ENCODE measurements at regions not wholly inside any gene's neighbourhood (a gene's known extent, or its start where the extent isn't known, plus 50 kb on each side); places are given as distances from the start of the nearest gene placed in this dataset.
A peak's percentile ranks its signal among the peaks of the same experiment; 100 is the strongest.

DNA sequence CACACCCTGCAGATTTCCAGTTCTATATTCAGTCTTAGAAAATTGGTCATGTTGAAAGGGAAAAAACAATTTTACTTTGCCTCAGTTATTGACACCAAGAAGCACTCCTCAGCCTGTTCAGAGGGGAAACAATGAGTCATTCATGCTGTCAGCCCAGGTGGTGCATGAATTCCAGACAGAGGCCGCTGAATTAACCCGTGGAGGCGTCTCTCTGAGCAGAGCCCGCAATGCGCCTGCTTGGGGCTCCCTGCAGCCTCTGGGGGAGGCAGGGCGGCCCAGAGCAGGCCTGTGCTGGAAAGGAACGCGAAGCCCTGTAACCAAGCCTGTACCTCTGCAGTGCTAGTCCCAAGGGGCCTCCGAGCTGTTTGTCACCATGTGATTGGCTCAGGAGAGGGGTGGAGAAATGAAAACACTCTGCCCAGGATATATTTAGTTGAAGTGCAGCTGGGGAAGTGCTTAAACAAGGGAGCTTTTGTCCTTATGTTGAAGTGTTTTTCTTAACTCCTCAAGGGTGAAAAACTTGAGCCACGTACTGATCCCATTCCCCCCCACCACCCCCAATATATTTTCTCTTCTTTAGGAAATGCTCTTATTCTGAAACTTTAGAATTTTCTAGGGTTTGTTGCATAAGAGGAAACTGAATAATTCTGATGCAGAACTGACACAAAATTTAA lies 68.3 kb upstream of the CHD2 start (continued):
- TF ChIP-seq SMAD5 (IDR thresholded peaks at IDR 0.05; ENCODE audit: low read depth) (no peak; the same call in 1 of the 2 replicates), CHD1 (IDR thresholded peaks at IDR 0.05; ENCODE audit: low read depth, low read length) (peak; percentile 85; the same call in 1 of the 2 replicates), EED (IDR thresholded peaks at IDR 0.05; ENCODE audit: low read depth) (peak; percentile 92), SRF (IDR thresholded peaks at IDR 0.05; ENCODE audit: low read depth in 2 of 2, low read length in 2 of 2) (peak in 1 of 2 experiments; percentile 35; a peak in 1 of 4 replicates), ZSCAN29 (IDR thresholded peaks at IDR 0.05) (no peak), CHD2 (IDR thresholded peaks at IDR 0.05; ENCODE audit: borderline replicate concordance, low read depth, low read length) (peak; percentile 81), HDAC6 (IDR thresholded peaks at IDR 0.05; ENCODE audit: unreplicated experiment) (no peak), SIN3A (IDR thresholded peaks at IDR 0.05; ENCODE audit: low read depth, low read length) (peak; percentile 61; the same call in 1 of the 2 replicates), FOS (IDR thresholded peaks at IDR 0.05; ENCODE audit: borderline replicate concordance, extremely low read depth, insufficient read length) (no peak), FOXK2 (IDR thresholded peaks at IDR 0.05) (no peak; the same call in 1 of the 2 replicates)
- TF ChIP-seq, protein P1, sequence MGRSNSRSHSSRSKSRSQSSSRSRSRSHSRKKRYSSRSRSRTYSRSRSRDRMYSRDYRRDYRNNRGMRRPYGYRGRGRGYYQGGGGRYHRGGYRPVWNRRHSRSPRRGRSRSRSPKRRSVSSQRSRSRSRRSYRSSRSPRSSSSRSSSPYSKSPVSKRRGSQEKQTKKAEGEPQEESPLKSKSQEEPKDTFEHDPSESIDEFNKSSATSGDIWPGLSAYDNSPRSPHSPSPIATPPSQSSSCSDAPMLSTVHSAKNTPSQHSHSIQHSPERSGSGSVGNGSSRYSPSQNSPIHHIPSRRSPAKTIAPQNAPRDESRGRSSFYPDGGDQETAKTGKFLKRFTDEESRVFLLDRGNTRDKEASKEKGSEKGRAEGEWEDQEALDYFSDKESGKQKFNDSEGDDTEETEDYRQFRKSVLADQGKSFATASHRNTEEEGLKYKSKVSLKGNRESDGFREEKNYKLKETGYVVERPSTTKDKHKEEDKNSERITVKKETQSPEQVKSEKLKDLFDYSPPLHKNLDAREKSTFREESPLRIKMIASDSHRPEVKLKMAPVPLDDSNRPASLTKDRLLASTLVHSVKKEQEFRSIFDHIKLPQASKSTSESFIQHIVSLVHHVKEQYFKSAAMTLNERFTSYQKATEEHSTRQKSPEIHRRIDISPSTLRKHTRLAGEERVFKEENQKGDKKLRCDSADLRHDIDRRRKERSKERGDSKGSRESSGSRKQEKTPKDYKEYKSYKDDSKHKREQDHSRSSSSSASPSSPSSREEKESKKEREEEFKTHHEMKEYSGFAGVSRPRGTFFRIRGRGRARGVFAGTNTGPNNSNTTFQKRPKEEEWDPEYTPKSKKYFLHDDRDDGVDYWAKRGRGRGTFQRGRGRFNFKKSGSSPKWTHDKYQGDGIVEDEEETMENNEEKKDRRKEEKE (IDR thresholded peaks at IDR 0.05) = no peak
- TF ChIP-seq, protein P2, sequence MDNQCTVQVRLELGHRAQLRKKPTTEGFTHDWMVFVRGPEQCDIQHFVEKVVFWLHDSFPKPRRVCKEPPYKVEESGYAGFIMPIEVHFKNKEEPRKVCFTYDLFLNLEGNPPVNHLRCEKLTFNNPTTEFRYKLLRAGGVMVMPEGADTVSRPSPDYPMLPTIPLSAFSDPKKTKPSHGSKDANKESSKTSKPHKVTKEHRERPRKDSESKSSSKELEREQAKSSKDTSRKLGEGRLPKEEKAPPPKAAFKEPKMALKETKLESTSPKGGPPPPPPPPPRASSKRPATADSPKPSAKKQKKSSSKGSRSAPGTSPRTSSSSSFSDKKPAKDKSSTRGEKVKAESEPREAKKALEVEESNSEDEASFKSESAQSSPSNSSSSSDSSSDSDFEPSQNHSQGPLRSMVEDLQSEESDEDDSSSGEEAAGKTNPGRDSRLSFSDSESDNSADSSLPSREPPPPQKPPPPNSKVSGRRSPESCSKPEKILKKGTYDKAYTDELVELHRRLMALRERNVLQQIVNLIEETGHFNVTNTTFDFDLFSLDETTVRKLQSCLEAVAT (IDR thresholded peaks at IDR 0.05) = 0 out of 2 replicates have a peak, but pooled peaks have one; percentile 46
- TF ChIP-seq, protein P3, sequence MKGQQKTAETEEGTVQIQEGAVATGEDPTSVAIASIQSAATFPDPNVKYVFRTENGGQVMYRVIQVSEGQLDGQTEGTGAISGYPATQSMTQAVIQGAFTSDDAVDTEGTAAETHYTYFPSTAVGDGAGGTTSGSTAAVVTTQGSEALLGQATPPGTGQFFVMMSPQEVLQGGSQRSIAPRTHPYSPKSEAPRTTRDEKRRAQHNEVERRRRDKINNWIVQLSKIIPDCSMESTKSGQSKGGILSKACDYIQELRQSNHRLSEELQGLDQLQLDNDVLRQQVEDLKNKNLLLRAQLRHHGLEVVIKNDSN (IDR thresholded peaks at IDR 0.05; ENCODE audit: borderline replicate concordance, extremely low read length, insufficient read depth, low read depth, low read length) = no peak
- TF ChIP-seq, protein P4, sequence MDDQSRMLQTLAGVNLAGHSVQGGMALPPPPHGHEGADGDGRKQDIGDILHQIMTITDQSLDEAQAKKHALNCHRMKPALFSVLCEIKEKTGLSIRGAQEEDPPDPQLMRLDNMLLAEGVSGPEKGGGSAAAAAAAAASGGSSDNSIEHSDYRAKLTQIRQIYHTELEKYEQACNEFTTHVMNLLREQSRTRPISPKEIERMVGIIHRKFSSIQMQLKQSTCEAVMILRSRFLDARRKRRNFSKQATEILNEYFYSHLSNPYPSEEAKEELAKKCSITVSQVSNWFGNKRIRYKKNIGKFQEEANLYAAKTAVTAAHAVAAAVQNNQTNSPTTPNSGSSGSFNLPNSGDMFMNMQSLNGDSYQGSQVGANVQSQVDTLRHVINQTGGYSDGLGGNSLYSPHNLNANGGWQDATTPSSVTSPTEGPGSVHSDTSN (IDR thresholded peaks at IDR 0.05; ENCODE audit: insufficient replicate concordance, low read depth, low read length) = no peak
- TF ChIP-seq, protein P5, sequence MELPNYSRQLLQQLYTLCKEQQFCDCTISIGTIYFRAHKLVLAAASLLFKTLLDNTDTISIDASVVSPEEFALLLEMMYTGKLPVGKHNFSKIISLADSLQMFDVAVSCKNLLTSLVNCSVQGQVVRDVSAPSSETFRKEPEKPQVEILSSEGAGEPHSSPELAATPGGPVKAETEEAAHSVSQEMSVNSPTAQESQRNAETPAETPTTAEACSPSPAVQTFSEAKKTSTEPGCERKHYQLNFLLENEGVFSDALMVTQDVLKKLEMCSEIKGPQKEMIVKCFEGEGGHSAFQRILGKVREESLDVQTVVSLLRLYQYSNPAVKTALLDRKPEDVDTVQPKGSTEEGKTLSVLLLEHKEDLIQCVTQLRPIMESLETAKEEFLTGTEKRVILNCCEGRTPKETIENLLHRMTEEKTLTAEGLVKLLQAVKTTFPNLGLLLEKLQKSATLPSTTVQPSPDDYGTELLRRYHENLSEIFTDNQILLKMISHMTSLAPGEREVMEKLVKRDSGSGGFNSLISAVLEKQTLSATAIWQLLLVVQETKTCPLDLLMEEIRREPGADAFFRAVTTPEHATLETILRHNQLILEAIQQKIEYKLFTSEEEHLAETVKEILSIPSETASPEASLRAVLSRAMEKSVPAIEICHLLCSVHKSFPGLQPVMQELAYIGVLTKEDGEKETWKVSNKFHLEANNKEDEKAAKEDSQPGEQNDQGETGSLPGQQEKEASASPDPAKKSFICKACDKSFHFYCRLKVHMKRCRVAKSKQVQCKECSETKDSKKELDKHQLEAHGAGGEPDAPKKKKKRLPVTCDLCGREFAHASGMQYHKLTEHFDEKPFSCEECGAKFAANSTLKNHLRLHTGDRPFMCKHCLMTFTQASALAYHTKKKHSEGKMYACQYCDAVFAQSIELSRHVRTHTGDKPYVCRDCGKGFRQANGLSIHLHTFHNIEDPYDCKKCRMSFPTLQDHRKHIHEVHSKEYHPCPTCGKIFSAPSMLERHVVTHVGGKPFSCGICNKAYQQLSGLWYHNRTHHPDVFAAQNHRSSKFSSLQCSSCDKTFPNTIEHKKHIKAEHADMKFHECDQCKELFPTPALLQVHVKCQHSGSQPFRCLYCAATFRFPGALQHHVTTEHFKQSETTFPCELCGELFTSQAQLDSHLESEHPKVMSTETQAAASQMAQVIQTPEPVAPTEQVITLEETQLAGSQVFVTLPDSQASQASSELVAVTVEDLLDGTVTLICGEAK (IDR thresholded peaks at IDR 0.05; ENCODE audit: borderline replicate concordance) = no peak
- TF ChIP-seq, protein P6, sequence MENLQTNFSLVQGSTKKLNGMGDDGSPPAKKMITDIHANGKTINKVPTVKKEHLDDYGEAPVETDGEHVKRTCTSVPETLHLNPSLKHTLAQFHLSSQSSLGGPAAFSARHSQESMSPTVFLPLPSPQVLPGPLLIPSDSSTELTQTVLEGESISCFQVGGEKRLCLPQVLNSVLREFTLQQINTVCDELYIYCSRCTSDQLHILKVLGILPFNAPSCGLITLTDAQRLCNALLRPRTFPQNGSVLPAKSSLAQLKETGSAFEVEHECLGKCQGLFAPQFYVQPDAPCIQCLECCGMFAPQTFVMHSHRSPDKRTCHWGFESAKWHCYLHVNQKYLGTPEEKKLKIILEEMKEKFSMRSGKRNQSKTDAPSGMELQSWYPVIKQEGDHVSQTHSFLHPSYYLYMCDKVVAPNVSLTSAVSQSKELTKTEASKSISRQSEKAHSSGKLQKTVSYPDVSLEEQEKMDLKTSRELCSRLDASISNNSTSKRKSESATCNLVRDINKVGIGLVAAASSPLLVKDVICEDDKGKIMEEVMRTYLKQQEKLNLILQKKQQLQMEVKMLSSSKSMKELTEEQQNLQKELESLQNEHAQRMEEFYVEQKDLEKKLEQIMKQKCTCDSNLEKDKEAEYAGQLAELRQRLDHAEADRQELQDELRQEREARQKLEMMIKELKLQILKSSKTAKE (IDR thresholded peaks at IDR 0.05; ENCODE audit: low read depth, poor library complexity, severe bottlenecking) = peak; percentile 80
